GM13977 (cell line): ENCODE measurements at regions not wholly inside any gene's neighbourhood (a gene's known extent, or its start where the extent isn't known, plus 50 kb on each side); places are given as distances from the start of the nearest gene placed in this dataset.

Experiments
- DNase-seq: peaks from one replicate; pipeline ENCODE4 v3.0.0; 2012; ENCODE audit warnings: low spot score
- CTCF ChIP-seq: IDR thresholded peaks from 2 replicates; pipeline ENCODE4 v1.5.1; 2012; ENCODE audit warnings: mild to moderate bottlenecking, control low read depth; ENCODE audit not compliant: insufficient read depth; ENCODE audit errors: extremely low read depth, missing control alignments
- in situ Hi-C: fragments of 300-500 bp; cut with MboI; formaldehyde crosslinking; loops from one replicate; pipeline ENCODE4 v1.12.0; 2022; ENCODE audit warnings: low sequenced_read_pairs, low pct_unique_long_range_greater_than_20kb, mixed read lengths, inconsistent platforms; ENCODE audit not compliant: unreplicated experiment

- TF ChIP-seq CTCF: no peak
- in situ Hi-C loops: no loop called here
- DNase-seq: no peak
These were observed 392.6 kb downstream of the POM121L12 start for GRCh38 chr7:53428045-53428444.

GRCh38 chr7:53431901-53432300, 396.5 kb downstream of the POM121L12 start:
- in situ Hi-C loops: no loop called here
- DNase-seq: no peak
- no peak for TF ChIP-seq CTCF

GRCh38 chr7:53437336-53437735, 401.9 kb downstream of the POM121L12 start:
- no peak for DNase-seq
- in situ Hi-C loops: no loop called here
- no peak for TF ChIP-seq CTCF

- TF ChIP-seq CTCF: no peak
- no peak for DNase-seq
- in situ Hi-C loops: no loop called here
These were observed 410.7 kb downstream of the POM121L12 start for GRCh38 chr7:53446170-53446569.

GRCh38 chr7:53458636-53459035, 423.2 kb downstream of the POM121L12 start:
- DNase-seq: no peak
- no peak for TF ChIP-seq CTCF
- in situ Hi-C loops: no loop called here

GRCh38 chr7:53466371-53466770, 430.9 kb downstream of the POM121L12 start:
- TF ChIP-seq CTCF: no peak
- in situ Hi-C loops: no loop called here
- no peak for DNase-seq
